HFF-Myc (cell line): ENCODE measurements at regions not wholly inside any gene's neighbourhood (a gene's known extent, or its start where the extent isn't known, plus 50 kb on each side); places are given as distances from the start of the nearest gene placed in this dataset.

ENCODE experiments used
- DNase-seq: peaks from one replicate; pipeline ENCODE4 v3.0.0-alpha.2; 2011; ENCODE audit warnings: low read depth; ENCODE audit errors: extremely low read depth
- H3K4me3 ChIP-seq: replicated peaks from 2 replicates; pipeline ENCODE4 v1.5.1; 2011; ENCODE audit warnings: low read depth, mild to moderate bottlenecking, control low read depth, low read length
- CTCF ChIP-seq: IDR thresholded peaks from 2 replicates; pipeline ENCODE4 v1.5.1; 2012; ENCODE audit warnings: mild to moderate bottlenecking, low read depth, low read length, control low read depth; ENCODE audit errors: missing control alignments

GRCh38 chr2:150417278-150417677 lies 70.2 kb downstream of the RND3 start:
- TF ChIP-seq CTCF, result no peak

GRCh38 chr2:150415022-150415421 lies 72.4 kb downstream of the RND3 start:
- no peak overlapping the region for H3K4me3 ChIP-seq
- DNase-seq, result no peak
- TF ChIP-seq CTCF, result no peak

More at GRCh38 chr2:150417278-150417677, 70.2 kb downstream of the RND3 start:
- DNase-seq, result no peak
- H3K4me3 ChIP-seq, result no peak overlapping the region

GRCh38 chr2:150413910-150414309 lies 73.6 kb downstream of the RND3 start:
- DNase-seq, result no peak
- no peak for TF ChIP-seq CTCF

GRCh38 chr2:150413366-150413765 lies 74.1 kb downstream of the RND3 start:
- DNase-seq, result no peak
- H3K4me3 ChIP-seq, result no peak overlapping the region
- TF ChIP-seq CTCF, result no peak

More at GRCh38 chr2:150413910-150414309, 73.6 kb downstream of the RND3 start:
- no peak overlapping the region for H3K4me3 ChIP-seq

- no peak overlapping the region for H3K4me3 ChIP-seq
- no peak for TF ChIP-seq CTCF
- no peak for DNase-seq
These were observed 76.7 kb downstream of the RND3 start for GRCh38 chr2:150410809-150411208.

GRCh38 chr2:150409196-150409595 lies 78.3 kb downstream of the RND3 start:
- H3K4me3 ChIP-seq, result no peak overlapping the region
- DNase-seq, result no peak
- TF ChIP-seq CTCF, result no peak

- H3K4me3 ChIP-seq, result no peak overlapping the region
- no peak for DNase-seq
- no peak for TF ChIP-seq CTCF
These were observed 83.3 kb downstream of the RND3 start for GRCh38 chr2:150404147-150404546.
